Breast epithelium (tissue), 4 donors: ENCODE measurements at regions not wholly inside any gene's neighbourhood (a gene's known extent, or its start where the extent isn't known, plus 50 kb on each side); places are given as distances from the start of the nearest gene placed in this dataset.

ENCODE experiments used
- DNase-seq, 2 donors: peaks; one replicate each; pipeline ENCODE4 v3.0.0-alpha.2; 2019; ENCODE audit warnings: low spot score in 2 of 2
- H3K27ac ChIP-seq, 2 donors: fragments of 200-600 bp; sonication (generic) in 1 of 2; one replicate each; pipeline ENCODE4 v1.5.1; 2016 to 2019; ENCODE audit warnings: mild to moderate bottlenecking in 1 of 2
- H3K27me3 ChIP-seq, 2 donors: fragments of 200-600 bp; sonication (generic) in 1 of 2; one replicate each; pipeline versions ENCODE4 v1.5.1 to v1.6.0; 2017 to 2019; ENCODE audit warnings: control low read depth in 1 of 2, mild to moderate bottlenecking in 1 of 2
- H3K36me3 ChIP-seq: fragments of 200-600 bp; one replicate; pipeline ENCODE4 v1.5.1; 2019
- H3K4me1 ChIP-seq, 2 donors: fragments of 200-600 bp; sonication (generic); one replicate each; pipeline ENCODE4 v1.5.1; 2016 to 2019; ENCODE audit warnings: control low read depth in 1 of 2
- H3K4me3 ChIP-seq, 3 donors: fragments of 200-600 bp; sonication (generic); 1 replicate in 2 of 3; 2 replicates in 1 of 3; pipeline ENCODE4 v1.5.1; 2016 to 2019; ENCODE audit warnings: mild to moderate bottlenecking in 3 of 3, moderate library complexity in 2 of 3
- H3K9me3 ChIP-seq, 2 donors: fragments of 200-600 bp; sonication (generic) in 1 of 2; one replicate each; pipeline ENCODE4 v1.5.1; 2016 to 2019; ENCODE audit warnings: control low read depth in 1 of 2
- POLR2A ChIP-seq: fragments of 450-650 bp; IDR thresholded peaks from one replicate; pipeline ENCODE4 v1.6.1; 2016; ENCODE audit warnings: antibody characterized with exemption, mild to moderate bottlenecking, moderate library complexity
- POLR2AphosphoS5 ChIP-seq, 3 donors: sonication (generic); formaldehyde crosslinking; IDR thresholded peaks; one replicate each; pipeline ENCODE4 v1.6.1; 2017; ENCODE audit warnings: antibody characterized with exemption in 3 of 3
- intact Hi-C: fragments of 100-400 bp; cut with DNase I; formaldehyde crosslinking; loops from one replicate; pipeline ENCODE4 v1.15.1; 2023; ENCODE audit warnings: low total_unique reads
- TF ChIP-seq, protein P1 (sequence below), 3 donors: fragments of 450-650 bp; IDR thresholded peaks; one replicate each; pipeline ENCODE4 v1.5.1; 2016 to 2017; ENCODE audit warnings: antibody characterized with exemption in 3 of 3, mild to moderate bottlenecking in 3 of 3, moderate library complexity in 3 of 3

GRCh38 chr17:71035226-71035625 is 865.9 kb downstream of the KCNJ2 start:
- H3K27me3 ChIP-seq: no peaks in the 10 kb centered on the region
- DNase-seq: no peak
- no peaks in the 10 kb centered on the region for H3K4me1 ChIP-seq
- no peaks in the 10 kb centered on the region for H3K9me3 ChIP-seq
- H3K27ac ChIP-seq: no peak overlapping the region
- H3K36me3 ChIP-seq: no peaks in the 10 kb centered on the region
- H3K4me3 ChIP-seq: no peak overlapping the region
- intact Hi-C loops: no loop called here
- TF ChIP-seq POLR2A: no peak
- TF ChIP-seq, protein P1, sequence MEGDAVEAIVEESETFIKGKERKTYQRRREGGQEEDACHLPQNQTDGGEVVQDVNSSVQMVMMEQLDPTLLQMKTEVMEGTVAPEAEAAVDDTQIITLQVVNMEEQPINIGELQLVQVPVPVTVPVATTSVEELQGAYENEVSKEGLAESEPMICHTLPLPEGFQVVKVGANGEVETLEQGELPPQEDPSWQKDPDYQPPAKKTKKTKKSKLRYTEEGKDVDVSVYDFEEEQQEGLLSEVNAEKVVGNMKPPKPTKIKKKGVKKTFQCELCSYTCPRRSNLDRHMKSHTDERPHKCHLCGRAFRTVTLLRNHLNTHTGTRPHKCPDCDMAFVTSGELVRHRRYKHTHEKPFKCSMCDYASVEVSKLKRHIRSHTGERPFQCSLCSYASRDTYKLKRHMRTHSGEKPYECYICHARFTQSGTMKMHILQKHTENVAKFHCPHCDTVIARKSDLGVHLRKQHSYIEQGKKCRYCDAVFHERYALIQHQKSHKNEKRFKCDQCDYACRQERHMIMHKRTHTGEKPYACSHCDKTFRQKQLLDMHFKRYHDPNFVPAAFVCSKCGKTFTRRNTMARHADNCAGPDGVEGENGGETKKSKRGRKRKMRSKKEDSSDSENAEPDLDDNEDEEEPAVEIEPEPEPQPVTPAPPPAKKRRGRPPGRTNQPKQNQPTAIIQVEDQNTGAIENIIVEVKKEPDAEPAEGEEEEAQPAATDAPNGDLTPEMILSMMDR (IDR thresholded peaks at IDR 0.05): no peak
- no peak for TF ChIP-seq POLR2AphosphoS5 (IDR thresholded peaks at IDR 0.05)

- TF ChIP-seq POLR2AphosphoS5 (IDR thresholded peaks at IDR 0.05): no peak
- TF ChIP-seq, protein P1 (IDR thresholded peaks at IDR 0.05): no peak
- no peak for TF ChIP-seq POLR2A
- no peak overlapping the region for H3K4me3 ChIP-seq
- no peaks in the 10 kb centered on the region for H3K4me1 ChIP-seq
- intact Hi-C loops: no loop called here
- no peak for DNase-seq
- no peaks in the 10 kb centered on the region for H3K9me3 ChIP-seq
- no peak overlapping the region for H3K27ac ChIP-seq
- no peaks in the 10 kb centered on the region for H3K36me3 ChIP-seq
- H3K27me3 ChIP-seq: no peaks in the 10 kb centered on the region
Observed at GRCh38 chr17:71037386-71037785, 868.1 kb downstream of the KCNJ2 start.

DNA sequence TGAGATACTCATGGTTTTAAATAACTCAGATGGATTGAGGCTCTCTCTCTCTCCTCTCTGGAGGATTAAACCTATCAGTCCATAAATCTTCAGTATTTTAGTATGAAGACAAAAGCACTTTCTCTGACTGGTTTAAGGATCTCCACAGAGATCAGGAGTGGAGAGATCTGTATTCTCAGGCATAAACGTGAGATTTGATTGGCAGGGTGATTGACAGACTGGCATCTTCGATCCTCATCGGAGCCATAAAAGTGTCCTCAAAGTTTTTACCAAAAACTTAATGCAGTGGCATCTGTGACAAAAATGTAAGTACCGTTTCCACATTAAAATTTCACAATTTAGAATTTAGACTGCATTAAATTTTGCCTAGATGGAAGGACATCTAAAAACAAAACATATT is 870.1 kb downstream of the KCNJ2 start:
- Histone ChIP-seq H3K9me3 (no peaks in the 10 kb centered on the region), H3K36me3 (no peaks in the 10 kb centered on the region), H3K4me3 (no peak overlapping the region), H3K4me1 (no peaks in the 10 kb centered on the region), H3K27me3 (no peaks in the 10 kb centered on the region), H3K27ac (no peak overlapping the region)
- no peak for DNase-seq
- intact Hi-C loops: no loop called here
- TF ChIP-seq, protein P1 (IDR thresholded peaks at IDR 0.05): no peak
- TF ChIP-seq POLR2AphosphoS5 (IDR thresholded peaks at IDR 0.05): no peak
- TF ChIP-seq POLR2A: no peak

DNA sequence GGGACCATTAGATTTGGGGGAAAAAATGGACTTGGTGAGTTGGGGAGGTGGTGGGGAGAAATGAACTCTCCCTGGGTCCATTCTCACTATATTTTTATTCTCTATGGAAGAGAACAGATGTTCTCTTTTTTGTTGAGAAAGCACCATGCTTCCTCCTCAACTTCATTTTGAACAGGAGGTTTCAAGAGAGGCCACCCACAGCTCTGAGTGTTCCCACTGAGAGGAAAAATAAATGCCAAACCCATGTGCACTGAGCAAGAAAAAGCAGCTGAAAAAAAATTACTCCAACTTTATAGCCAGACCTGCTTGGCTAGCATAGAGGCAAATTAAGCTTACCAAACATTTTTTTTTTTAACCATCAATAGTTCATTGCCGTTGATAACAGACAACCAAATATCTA is 883.6 kb downstream of the KCNJ2 start:
- Histone ChIP-seq H3K9me3 (no peaks in the 10 kb centered on the region), H3K4me1 (no peaks in the 10 kb centered on the region), H3K27ac (no peak overlapping the region), H3K36me3 (no peaks in the 10 kb centered on the region), H3K27me3 (no peaks in the 10 kb centered on the region), H3K4me3 (no peak overlapping the region)
- TF ChIP-seq POLR2AphosphoS5 (IDR thresholded peaks at IDR 0.05) (no peak), POLR2A (no peak)
- TF ChIP-seq, protein P1 (IDR thresholded peaks at IDR 0.05): no peak
- DNase-seq: no peak
- intact Hi-C loops: no loop called here

DNA sequence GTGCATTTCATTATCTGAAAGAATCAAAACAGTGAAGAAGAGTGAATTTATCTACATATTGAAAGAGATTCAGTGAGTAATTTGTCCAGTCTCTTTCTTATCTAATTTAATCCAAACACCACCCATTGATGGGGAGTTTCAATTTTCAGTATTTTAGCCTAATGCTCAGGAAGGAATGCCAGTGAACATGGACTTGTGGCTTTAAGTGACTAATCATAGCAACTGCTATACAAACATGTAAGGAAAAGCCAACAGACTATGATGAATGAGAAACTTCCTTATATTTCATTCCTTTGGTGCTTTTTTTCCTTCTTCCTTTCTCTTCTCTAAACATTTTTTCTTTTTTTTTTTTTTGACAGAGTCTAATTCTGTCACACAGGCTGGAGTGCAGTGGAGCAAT is 885.8 kb downstream of the KCNJ2 start:
- H3K36me3 ChIP-seq: no peaks in the 10 kb centered on the region
- no peak for DNase-seq
- no peak for TF ChIP-seq POLR2AphosphoS5 (IDR thresholded peaks at IDR 0.05)
- no peak for TF ChIP-seq POLR2A
- TF ChIP-seq, protein P1 (IDR thresholded peaks at IDR 0.05): no peak
- intact Hi-C loops: no loop called here
- no peak overlapping the region for H3K27ac ChIP-seq
- no peaks in the 10 kb centered on the region for H3K4me1 ChIP-seq
- no peak overlapping the region for H3K4me3 ChIP-seq
- no peaks in the 10 kb centered on the region for H3K27me3 ChIP-seq
- H3K9me3 ChIP-seq: no peaks in the 10 kb centered on the region
